GM12864 (cell line): ENCODE measurements at regions not wholly inside any gene's neighbourhood (a gene's known extent, or its start where the extent isn't known, plus 50 kb on each side); places are given as distances from the start of the nearest gene placed in this dataset.

Experiments
- DNase-seq: peaks from one replicate; pipeline ENCODE4 v3.0.0-alpha.2; 2011; ENCODE audit warnings: low read depth
- H3K4me3 ChIP-seq: 2 replicates; pipeline ENCODE4 v1.5.1; 2011; ENCODE audit warnings: mild to moderate bottlenecking, low read depth, low read length, control low read depth
- CTCF ChIP-seq: IDR thresholded peaks from 2 replicates; pipeline ENCODE4 v1.5.1; 2011; ENCODE audit warnings: low read depth, mild to moderate bottlenecking, moderate library complexity, low read length, control low read depth, inconsistent platforms; ENCODE audit errors: missing control alignments

GRCh38 chr10:55310143-55310542 lies 509.1 kb upstream of the PCDH15 start:
- no peak for TF ChIP-seq CTCF
- H3K4me3 ChIP-seq = no peak overlapping the region
- DNase-seq = no peak

GRCh38 chr10:55305285-55305684 lies 504.3 kb upstream of the PCDH15 start:
- no peak for TF ChIP-seq CTCF
- no peak overlapping the region for H3K4me3 ChIP-seq
- DNase-seq = no peak

- no peak for TF ChIP-seq CTCF
- DNase-seq = no peak
- H3K4me3 ChIP-seq = no peak overlapping the region
Observed at GRCh38 chr10:55287346-55287745, 486.3 kb upstream of the PCDH15 start.

GRCh38 chr10:55283031-55283430 lies 482.0 kb upstream of the PCDH15 start:
- TF ChIP-seq CTCF = no peak
- DNase-seq = no peak
- H3K4me3 ChIP-seq = no peak overlapping the region

GRCh38 chr10:55280696-55281095 lies 479.7 kb upstream of the PCDH15 start:
- no peak overlapping the region for H3K4me3 ChIP-seq
- TF ChIP-seq CTCF = no peak
- no peak for DNase-seq

GRCh38 chr10:55277549-55277948 lies 476.5 kb upstream of the PCDH15 start:
- no peak for DNase-seq
- H3K4me3 ChIP-seq = no peak overlapping the region
- TF ChIP-seq CTCF = no peak

GRCh38 chr10:55274367-55274766 lies 473.3 kb upstream of the PCDH15 start:
- H3K4me3 ChIP-seq = no peak overlapping the region
- no peak for TF ChIP-seq CTCF
- DNase-seq = no peak
